ENCODE measurements at regions not wholly inside any gene's neighbourhood (a gene's known extent, or its start where the extent isn't known, plus 50 kb on each side); places are given as distances from the start of the nearest gene placed in this dataset.

GRCh38 chr6:81063891-81064290 is 688.6 kb downstream of the TENT5A start:
- FAIRE-seq, result no peak
- Histone ChIP-seq H4K20me1 (ENCODE audit: control insufficient read depth, insufficient read depth) (no peaks in the 10 kb centered on the region), H3K4me1 (ENCODE audit: control insufficient read depth, insufficient read depth, low read length) (no peaks in the 10 kb centered on the region), H3K36me3 (ENCODE audit: control insufficient read depth in 2 of 2, insufficient read depth in 2 of 2, low read length in 1 of 2) (no peaks in the 10 kb centered on the region), H3K4me2 (ENCODE audit: control insufficient read depth, insufficient read depth) (no peak overlapping the region), H3K79me2 (ENCODE audit: control insufficient read depth, insufficient read depth, low read length) (no peaks in the 10 kb centered on the region), H2AFZ (ENCODE audit: control insufficient read depth, low read depth, low read length) (no peak overlapping the region), H3K4me3 (no peak overlapping the region), H3K9ac (ENCODE audit: control insufficient read depth, insufficient read depth, low read length) (no peak overlapping the region), H3K9me3 (replicated peaks; ENCODE audit: control insufficient read depth, insufficient read depth, low read length) (no peaks in the 10 kb centered on the region), H3K27me3 (replicated peaks in 1 of 2; ENCODE audit: control insufficient read depth in 2 of 2, insufficient read depth in 2 of 2, low read length in 1 of 2) (no peaks in the 10 kb centered on the region), H3K27ac (ENCODE audit: control insufficient read depth, insufficient read depth) (no peak overlapping the region)
- DNase-seq (ENCODE audit: low read depth, low spot score), result no peak
- CTCF ChIA-PET, result no interaction called here
- SMC1A ChIA-PET (ENCODE audit: uncharacterized antibody, unreplicated experiment), result interaction anchor here (0.7 kb wide), 1 partner anchor 1055 kb away, joined by 3 read pairs; no protein-coding TSS in a partner anchor
- ATAC-seq, result no peak
- intact Hi-C loops (cut with micrococcal nuclease; ENCODE audit: unreplicated experiment) (no loop called here), in situ Hi-C loops (cut with MboI) (no loop called here)
- RAD21 ChIA-PET (ENCODE audit: unreplicated experiment), result no interaction called here
- no TSS peak for BruUV-seq (replicated peaks)
- WGBS (ENCODE audit: insufficient coverage, insufficient replicate concordance, low lambda C conversion rate, missing lambda C conversion rate), result 41% methylated on average over 4 of the region's 4 CpGs
- POLR2A ChIA-PET, result no interaction called here
- TF ChIP-seq RFX5 (IDR thresholded peaks at IDR 0.05; ENCODE audit: low read depth, low read length), result no peak
- no peak for TF ChIP-seq HDGF (IDR thresholded peaks at IDR 0.05)
- TF ChIP-seq, protein P1, sequence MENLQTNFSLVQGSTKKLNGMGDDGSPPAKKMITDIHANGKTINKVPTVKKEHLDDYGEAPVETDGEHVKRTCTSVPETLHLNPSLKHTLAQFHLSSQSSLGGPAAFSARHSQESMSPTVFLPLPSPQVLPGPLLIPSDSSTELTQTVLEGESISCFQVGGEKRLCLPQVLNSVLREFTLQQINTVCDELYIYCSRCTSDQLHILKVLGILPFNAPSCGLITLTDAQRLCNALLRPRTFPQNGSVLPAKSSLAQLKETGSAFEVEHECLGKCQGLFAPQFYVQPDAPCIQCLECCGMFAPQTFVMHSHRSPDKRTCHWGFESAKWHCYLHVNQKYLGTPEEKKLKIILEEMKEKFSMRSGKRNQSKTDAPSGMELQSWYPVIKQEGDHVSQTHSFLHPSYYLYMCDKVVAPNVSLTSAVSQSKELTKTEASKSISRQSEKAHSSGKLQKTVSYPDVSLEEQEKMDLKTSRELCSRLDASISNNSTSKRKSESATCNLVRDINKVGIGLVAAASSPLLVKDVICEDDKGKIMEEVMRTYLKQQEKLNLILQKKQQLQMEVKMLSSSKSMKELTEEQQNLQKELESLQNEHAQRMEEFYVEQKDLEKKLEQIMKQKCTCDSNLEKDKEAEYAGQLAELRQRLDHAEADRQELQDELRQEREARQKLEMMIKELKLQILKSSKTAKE (IDR thresholded peaks at IDR 0.05; ENCODE audit: low read depth, poor library complexity, severe bottlenecking), result no peak
- TF ChIP-seq JUND (IDR thresholded peaks at IDR 0.05; ENCODE audit: low read depth, low read length), result no peak

DNA sequence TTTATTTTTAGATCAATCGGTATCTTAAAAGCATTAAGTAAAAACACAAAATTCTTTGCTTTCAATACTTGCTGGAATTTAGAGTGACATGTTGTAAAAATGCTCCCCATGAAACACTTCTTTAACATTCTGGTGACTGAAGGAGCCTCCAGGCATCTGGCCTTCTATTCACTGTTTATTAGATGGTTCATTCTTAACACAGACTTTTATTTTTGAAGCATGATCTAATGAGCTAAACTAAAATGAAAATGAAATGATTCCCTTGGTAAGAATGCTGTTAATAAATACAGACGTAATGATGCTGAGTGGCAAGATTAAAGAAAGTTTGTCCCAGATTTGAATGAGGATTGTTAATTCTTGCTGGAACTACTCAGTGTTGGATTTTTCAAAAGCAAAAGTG is 698.4 kb downstream of the TENT5A start:
- ATAC-seq, result no peak
- no peak for DNase-seq (ENCODE audit: low read depth, low spot score)
- SMC1A ChIA-PET (ENCODE audit: uncharacterized antibody, unreplicated experiment), result no interaction called here
- H3K4me1 ChIP-seq (ENCODE audit: control insufficient read depth, insufficient read depth, low read length), result no peaks in the 10 kb centered on the region
- 0% methylated on average over 2 of the region's 2 CpGs for WGBS (ENCODE audit: insufficient coverage, insufficient replicate concordance, low lambda C conversion rate, missing lambda C conversion rate)
- no peak overlapping the region for H3K9ac ChIP-seq (ENCODE audit: control insufficient read depth, insufficient read depth, low read length)
- H3K4me2 ChIP-seq (ENCODE audit: control insufficient read depth, insufficient read depth), result no peak overlapping the region
- no peaks in the 10 kb centered on the region for H3K27me3 ChIP-seq (replicated peaks in 1 of 2; ENCODE audit: control insufficient read depth in 2 of 2, insufficient read depth in 2 of 2, low read length in 1 of 2)
- H3K9me3 ChIP-seq (replicated peaks; ENCODE audit: control insufficient read depth, insufficient read depth, low read length), result no peaks in the 10 kb centered on the region
- no peaks in the 10 kb centered on the region for H4K20me1 ChIP-seq (ENCODE audit: control insufficient read depth, insufficient read depth)
- intact Hi-C loops (cut with micrococcal nuclease; ENCODE audit: unreplicated experiment), result no loop called here
- H2AFZ ChIP-seq (ENCODE audit: control insufficient read depth, low read depth, low read length), result no peak overlapping the region
- POLR2A ChIA-PET, result no interaction called here
- in situ Hi-C loops (cut with MboI), result no loop called here
- no TSS peak for BruUV-seq (replicated peaks)
- H3K79me2 ChIP-seq (ENCODE audit: control insufficient read depth, insufficient read depth, low read length), result no peaks in the 10 kb centered on the region
- no peak overlapping the region for H3K27ac ChIP-seq (ENCODE audit: control insufficient read depth, insufficient read depth)
- CTCF ChIA-PET, result no interaction called here
- no peak overlapping the region for H3K4me3 ChIP-seq
- H3K36me3 ChIP-seq (ENCODE audit: control insufficient read depth in 2 of 2, insufficient read depth in 2 of 2, low read length in 1 of 2), result no peaks in the 10 kb centered on the region
- no peak for FAIRE-seq
- RAD21 ChIA-PET (ENCODE audit: unreplicated experiment), result no interaction called here
- TF ChIP-seq, protein P2, sequence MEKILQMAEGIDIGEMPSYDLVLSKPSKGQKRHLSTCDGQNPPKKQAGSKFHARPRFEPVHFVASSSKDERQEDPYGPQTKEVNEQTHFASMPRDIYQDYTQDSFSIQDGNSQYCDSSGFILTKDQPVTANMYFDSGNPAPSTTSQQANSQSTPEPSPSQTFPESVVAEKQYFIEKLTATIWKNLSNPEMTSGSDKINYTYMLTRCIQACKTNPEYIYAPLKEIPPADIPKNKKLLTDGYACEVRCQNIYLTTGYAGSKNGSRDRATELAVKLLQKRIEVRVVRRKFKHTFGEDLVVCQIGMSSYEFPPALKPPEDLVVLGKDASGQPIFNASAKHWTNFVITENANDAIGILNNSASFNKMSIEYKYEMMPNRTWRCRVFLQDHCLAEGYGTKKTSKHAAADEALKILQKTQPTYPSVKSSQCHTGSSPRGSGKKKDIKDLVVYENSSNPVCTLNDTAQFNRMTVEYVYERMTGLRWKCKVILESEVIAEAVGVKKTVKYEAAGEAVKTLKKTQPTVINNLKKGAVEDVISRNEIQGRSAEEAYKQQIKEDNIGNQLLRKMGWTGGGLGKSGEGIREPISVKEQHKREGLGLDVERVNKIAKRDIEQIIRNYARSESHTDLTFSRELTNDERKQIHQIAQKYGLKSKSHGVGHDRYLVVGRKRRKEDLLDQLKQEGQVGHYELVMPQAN (conservative IDR thresholded peaks at IDR 0.05), result no peak
- TF ChIP-seq SPI1 (IDR thresholded peaks at IDR 0.05; ENCODE audit: borderline replicate concordance, insufficient read depth, low read depth, low read length) (no peak), NR2C2 (IDR thresholded peaks at IDR 0.05; ENCODE audit: borderline replicate concordance, control insufficient read depth, insufficient read length, low read depth) (no peak), ATF3 (IDR thresholded peaks at IDR 0.05; ENCODE audit: borderline replicate concordance, extremely low read depth, low read depth, low read length) (no peak), BCLAF1 (IDR thresholded peaks at IDR 0.05) (no peak), TBL1XR1 (IDR thresholded peaks at IDR 0.05; ENCODE audit: low read depth, low read length) (no peak), ASH2L (IDR thresholded peaks at IDR 0.05; ENCODE audit: borderline replicate concordance, low read depth) (no peak)
